Fibroblast of mammary gland (primary cell): ENCODE measurements at regions not wholly inside any gene's neighbourhood (a gene's known extent, or its start where the extent isn't known, plus 50 kb on each side); places are given as distances from the start of the nearest gene placed in this dataset.

Experiments
- DNase-seq: peaks from one replicate; pipeline ENCODE4 v3.0.0-alpha.2; 2010; ENCODE audit warnings: low read depth
- H3K4me3 ChIP-seq: 2 replicates; pipeline ENCODE4 v1.5.1; 2011; ENCODE audit warnings: low read depth, mild to moderate bottlenecking, low read length, moderate library complexity; ENCODE audit not compliant: control insufficient read depth
- TF ChIP-seq, protein P1 (sequence below): conservative IDR thresholded peaks from 2 replicates; pipeline ENCODE4 v1.5.1; 2011; ENCODE audit warnings: low read depth, low read length, inconsistent platforms; ENCODE audit not compliant: control insufficient read depth, insufficient read depth

DNA sequence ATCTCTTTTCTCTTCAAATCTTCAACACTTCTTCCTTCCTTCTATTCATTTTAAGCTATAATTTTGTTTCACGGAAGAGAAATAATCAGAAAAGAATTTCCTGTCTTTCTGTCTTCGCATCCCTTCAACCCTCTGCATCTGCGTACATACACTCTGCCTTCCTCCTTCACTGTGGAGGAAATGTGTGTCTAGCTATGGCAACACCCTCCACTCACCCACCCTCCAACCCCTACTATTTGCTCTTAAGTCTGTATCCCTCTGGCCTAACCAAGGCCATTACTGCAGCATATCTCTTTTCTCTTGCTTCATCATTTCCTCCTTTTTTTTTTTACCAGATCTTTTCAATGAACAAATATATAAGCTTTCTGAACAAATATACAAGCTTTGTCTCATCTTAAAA lies 105.7 kb upstream of the NUDT12 start:
- TF ChIP-seq, protein P1, sequence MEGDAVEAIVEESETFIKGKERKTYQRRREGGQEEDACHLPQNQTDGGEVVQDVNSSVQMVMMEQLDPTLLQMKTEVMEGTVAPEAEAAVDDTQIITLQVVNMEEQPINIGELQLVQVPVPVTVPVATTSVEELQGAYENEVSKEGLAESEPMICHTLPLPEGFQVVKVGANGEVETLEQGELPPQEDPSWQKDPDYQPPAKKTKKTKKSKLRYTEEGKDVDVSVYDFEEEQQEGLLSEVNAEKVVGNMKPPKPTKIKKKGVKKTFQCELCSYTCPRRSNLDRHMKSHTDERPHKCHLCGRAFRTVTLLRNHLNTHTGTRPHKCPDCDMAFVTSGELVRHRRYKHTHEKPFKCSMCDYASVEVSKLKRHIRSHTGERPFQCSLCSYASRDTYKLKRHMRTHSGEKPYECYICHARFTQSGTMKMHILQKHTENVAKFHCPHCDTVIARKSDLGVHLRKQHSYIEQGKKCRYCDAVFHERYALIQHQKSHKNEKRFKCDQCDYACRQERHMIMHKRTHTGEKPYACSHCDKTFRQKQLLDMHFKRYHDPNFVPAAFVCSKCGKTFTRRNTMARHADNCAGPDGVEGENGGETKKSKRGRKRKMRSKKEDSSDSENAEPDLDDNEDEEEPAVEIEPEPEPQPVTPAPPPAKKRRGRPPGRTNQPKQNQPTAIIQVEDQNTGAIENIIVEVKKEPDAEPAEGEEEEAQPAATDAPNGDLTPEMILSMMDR, result no peak
- H3K4me3 ChIP-seq, result no peak overlapping the region
- no peak for DNase-seq

DNA sequence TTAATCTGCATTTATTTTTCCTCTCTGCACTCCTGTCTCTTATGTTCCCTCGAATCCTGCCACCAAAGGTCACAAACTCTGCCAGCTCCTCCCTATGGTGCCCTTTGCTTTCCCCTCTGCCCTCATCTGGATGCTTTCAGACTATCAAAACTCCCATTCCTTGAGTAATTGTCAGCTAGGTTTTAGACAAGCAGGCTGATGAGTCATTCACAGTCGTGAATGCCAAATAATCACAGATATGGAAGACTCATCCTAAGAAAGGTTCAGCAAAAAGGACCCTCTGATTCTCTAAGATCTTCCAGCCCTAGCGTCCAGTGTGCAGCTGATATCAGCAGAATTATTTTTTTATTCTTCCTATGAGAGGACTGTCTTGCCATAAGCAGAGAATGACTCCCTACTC lies 104.5 kb upstream of the NUDT12 start:
- DNase-seq, result peak; percentile 55
- TF ChIP-seq, protein P1, result no peak
- H3K4me3 ChIP-seq, result no peak overlapping the region

DNA sequence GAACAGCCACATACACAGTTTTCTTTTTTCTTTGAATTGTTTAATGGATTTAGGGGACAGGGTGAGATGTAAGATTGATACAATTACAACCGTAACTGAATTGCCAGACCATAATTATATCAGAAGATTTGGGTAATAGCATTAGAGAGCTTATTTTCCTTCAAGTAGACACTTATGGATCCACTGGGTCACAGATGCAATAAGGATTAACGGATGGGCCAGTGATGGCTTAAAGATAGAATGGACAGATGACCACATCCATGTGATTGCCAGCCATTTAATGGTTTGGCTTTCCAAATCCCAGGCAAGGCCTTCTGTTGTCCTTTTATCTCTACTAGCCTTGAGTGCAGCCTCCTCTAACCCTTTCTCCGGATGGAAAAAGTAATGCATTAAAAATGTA lies 94.7 kb upstream of the NUDT12 start:
- H3K4me3 ChIP-seq, result no peak overlapping the region
- DNase-seq, result no peak
- TF ChIP-seq, protein P1, result no peak

DNA sequence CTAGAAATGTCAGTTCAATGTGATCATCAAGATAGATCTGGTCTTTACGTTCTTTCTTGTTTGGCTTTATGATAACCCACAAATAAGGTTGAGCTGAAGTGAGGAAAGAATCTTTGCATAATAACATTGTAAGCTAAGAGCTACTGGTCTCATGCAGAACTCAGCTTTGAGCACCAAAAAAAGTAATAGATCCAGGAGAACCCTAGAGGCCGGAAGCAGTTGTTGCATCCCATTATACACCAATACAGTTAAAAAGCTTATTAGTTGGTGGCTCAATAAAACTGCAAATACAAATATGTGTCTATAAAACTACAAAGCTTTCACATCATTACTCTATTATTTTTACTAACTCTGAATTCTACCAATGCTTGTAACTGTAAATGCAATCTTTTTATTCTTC lies 85.5 kb upstream of the NUDT12 start:
- no peak for DNase-seq
- H3K4me3 ChIP-seq, result no peak overlapping the region
- TF ChIP-seq, protein P1, result peak; percentile 14

DNA sequence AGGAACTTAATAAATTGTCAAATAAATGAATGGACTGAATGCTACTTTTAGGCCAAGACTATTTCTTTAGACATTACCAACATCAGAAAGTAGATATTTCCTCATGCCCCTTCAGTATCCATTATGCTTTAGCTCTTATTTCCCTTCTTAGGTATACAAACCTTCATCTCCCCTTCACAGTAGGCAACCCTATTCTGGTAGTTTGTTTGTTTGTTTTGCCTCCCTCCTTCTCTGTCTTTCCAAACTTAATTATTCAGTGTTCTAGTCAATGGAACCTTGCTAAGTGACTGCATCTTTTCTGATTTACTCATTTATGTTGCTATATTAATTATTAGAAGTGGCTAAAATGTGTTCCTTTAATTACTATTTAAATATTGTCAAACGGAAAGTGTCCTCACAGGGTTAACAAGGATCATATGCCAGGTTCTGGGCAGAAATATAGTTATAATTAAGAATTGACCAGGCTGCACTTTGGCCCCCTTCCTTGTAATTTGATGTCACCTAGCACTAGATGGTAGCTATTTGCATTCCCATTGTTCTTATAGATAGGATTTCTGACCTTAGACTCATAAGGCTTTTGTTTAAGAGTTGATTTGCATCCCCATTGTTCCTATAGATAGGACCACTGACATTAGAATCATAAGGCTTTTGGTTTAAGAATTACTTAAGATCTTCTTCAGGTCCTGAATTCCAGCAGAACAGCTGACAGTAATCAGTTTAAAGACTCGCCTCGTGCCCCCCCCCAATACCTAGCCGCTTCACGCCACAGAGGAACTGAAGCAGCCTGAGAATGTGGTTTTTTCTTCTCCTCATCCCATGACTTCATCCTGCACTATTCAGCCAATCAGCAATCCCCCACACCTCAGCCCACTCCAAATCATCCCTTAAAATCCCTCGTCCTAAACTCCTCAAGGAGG lies 84.4 kb upstream of the NUDT12 start:
- no peak for DNase-seq
- TF ChIP-seq, protein P1, result no peak
- H3K4me3 ChIP-seq, result no peak overlapping the region

DNA sequence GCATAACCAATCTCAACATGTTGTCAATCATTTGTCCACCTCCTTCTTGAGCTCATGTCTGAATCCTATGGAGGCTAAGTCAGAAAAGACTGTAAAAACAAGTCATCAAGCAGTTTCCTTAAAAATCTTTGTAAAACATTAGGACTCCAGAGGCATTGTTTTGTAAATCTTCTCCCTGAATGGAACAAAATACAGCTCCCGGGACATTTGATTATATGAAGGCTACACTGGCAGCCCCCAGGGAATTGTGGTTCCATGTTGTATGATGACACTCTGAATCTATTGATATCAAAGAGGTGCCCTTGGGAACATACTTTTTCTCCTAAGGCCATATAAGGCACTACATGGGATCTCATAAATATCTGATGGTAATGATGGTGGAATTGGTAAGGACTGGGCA lies 83.2 kb upstream of the NUDT12 start:
- TF ChIP-seq, protein P1, result no peak
- H3K4me3 ChIP-seq, result no peak overlapping the region
- DNase-seq, result no peak
